ENCODE measurements at regions not wholly inside any gene's neighbourhood (a gene's known extent, or its start where the extent isn't known, plus 50 kb on each side); places are given as distances from the start of the nearest gene placed in this dataset.

- Histone ChIP-seq H3K4me2 (ENCODE audit: insufficient read depth, low read length) (no peak overlapping the region), H3K27ac (ENCODE audit: insufficient read depth, low read depth, low read length) (no peak overlapping the region), H3K4me3 (replicated peaks in 1 of 3; ENCODE audit: insufficient read depth in 1 of 3, low read depth in 1 of 3, low read length in 3 of 3) (no peak overlapping the region), H3K36me3 (ENCODE audit: control insufficient read depth in 2 of 2, extremely low read depth in 1 of 2, insufficient read depth in 2 of 2, low read length in 2 of 2) (no peaks in the 10 kb centered on the region), H3K4me1 (ENCODE audit: control insufficient read depth, extremely low read depth, insufficient read depth, low read length) (no peaks in the 10 kb centered on the region), H3K79me2 (ENCODE audit: control insufficient read depth, insufficient read depth, low read length) (no peaks in the 10 kb centered on the region), H4K20me1 (replicated peaks; ENCODE audit: control insufficient read depth, extremely low read depth, insufficient read depth, low read length) (no peaks in the 10 kb centered on the region), H3K9me3 (replicated peaks; ENCODE audit: control insufficient read depth, insufficient read depth, low read length) (no peaks in the 10 kb centered on the region), H3K27me3 (ENCODE audit: control insufficient read depth in 2 of 2, insufficient read depth in 2 of 2, low read length in 2 of 2) (no peaks in the 10 kb centered on the region), H3K9ac (replicated peaks; ENCODE audit: extremely low read depth, insufficient read depth, low read length) (no peak overlapping the region), H2AFZ (ENCODE audit: low read depth, low read length) (no peak overlapping the region), H3K9me1 (replicated peaks; ENCODE audit: control insufficient read depth, extremely low read depth, insufficient read depth, low read length) (no peaks in the 10 kb centered on the region)
- dilution Hi-C loops (cut with MboI; ENCODE audit: extremely low pct_ligation_motif_present, low sequenced_read_pairs): no loop called here
- CTCF ChIA-PET: no interaction called here
- DNase-seq (ENCODE audit: low read depth, low spot score): no peak
- POLR2A ChIA-PET: no interaction called here
- no peak for TF ChIP-seq JUN (IDR thresholded peaks at IDR 0.05; ENCODE audit: borderline replicate concordance, insufficient read depth, insufficient read length, low read depth)
- TF ChIP-seq CTCF (IDR thresholded peaks at IDR 0.05; ENCODE audit: extremely low read depth in 1 of 2, insufficient read depth in 1 of 2, low read depth in 1 of 2, low read length in 2 of 2): no peak
- no peak for TF ChIP-seq FOS (IDR thresholded peaks at IDR 0.05; ENCODE audit: borderline replicate concordance, insufficient read depth, low read length)
- no peak for TF ChIP-seq POLR2A (IDR thresholded peaks at IDR 0.05; ENCODE audit: low read depth, low read length)
- no peak for TF ChIP-seq GATA2 (IDR thresholded peaks at IDR 0.05; ENCODE audit: insufficient read depth, insufficient read length, low read depth, low read length)
- FAIRE-seq: no peak
- BruUV-seq (replicated peaks): no TSS peak
- intact Hi-C loops (cut with micrococcal nuclease): no loop called here
These were observed 83.3 kb downstream of the MINAR1 start for GRCh38 chr15:79515300-79516027.

GRCh38 chr15:79516155-79516554, 84.0 kb downstream of the MINAR1 start:
- Histone ChIP-seq H3K4me1 (ENCODE audit: control insufficient read depth, extremely low read depth, insufficient read depth, low read length) (no peaks in the 10 kb centered on the region), H3K9me1 (replicated peaks; ENCODE audit: control insufficient read depth, extremely low read depth, insufficient read depth, low read length) (no peaks in the 10 kb centered on the region), H3K79me2 (ENCODE audit: control insufficient read depth, insufficient read depth, low read length) (no peaks in the 10 kb centered on the region), H3K9ac (replicated peaks; ENCODE audit: extremely low read depth, insufficient read depth, low read length) (no peak overlapping the region), H2AFZ (ENCODE audit: low read depth, low read length) (no peak overlapping the region), H3K4me3 (replicated peaks in 1 of 3; ENCODE audit: insufficient read depth in 1 of 3, low read depth in 1 of 3, low read length in 3 of 3) (no peak overlapping the region), H3K9me3 (replicated peaks; ENCODE audit: control insufficient read depth, insufficient read depth, low read length) (no peaks in the 10 kb centered on the region), H3K36me3 (ENCODE audit: control insufficient read depth in 2 of 2, extremely low read depth in 1 of 2, insufficient read depth in 2 of 2, low read length in 2 of 2) (no peaks in the 10 kb centered on the region), H3K27me3 (ENCODE audit: control insufficient read depth in 2 of 2, insufficient read depth in 2 of 2, low read length in 2 of 2) (no peaks in the 10 kb centered on the region), H3K4me2 (ENCODE audit: insufficient read depth, low read length) (no peak overlapping the region), H3K27ac (ENCODE audit: insufficient read depth, low read depth, low read length) (no peak overlapping the region), H4K20me1 (replicated peaks; ENCODE audit: control insufficient read depth, extremely low read depth, insufficient read depth, low read length) (no peaks in the 10 kb centered on the region)
- ChIA-PET CTCF (no interaction called here), POLR2A (no interaction called here)
- dilution Hi-C loops (cut with MboI; ENCODE audit: extremely low pct_ligation_motif_present, low sequenced_read_pairs): no loop called here
- no peak for DNase-seq (ENCODE audit: low read depth, low spot score)
- BruUV-seq (replicated peaks): no TSS peak
- no peak for TF ChIP-seq GATA2 (IDR thresholded peaks at IDR 0.05; ENCODE audit: insufficient read depth, insufficient read length, low read depth, low read length)
- no peak for TF ChIP-seq POLR2AphosphoS5 (IDR thresholded peaks at IDR 0.05; ENCODE audit: insufficient read depth, low read depth, low read length)
- no peak for TF ChIP-seq CTCF (IDR thresholded peaks at IDR 0.05; ENCODE audit: extremely low read depth in 1 of 2, insufficient read depth in 1 of 2, low read depth in 1 of 2, low read length in 2 of 2)
- TF ChIP-seq MYC (IDR thresholded peaks at IDR 0.05; ENCODE audit: low read depth, low read length): no peak
- TF ChIP-seq MAX (IDR thresholded peaks at IDR 0.05; ENCODE audit: insufficient read depth, insufficient read length): no peak
- TF ChIP-seq EZH2 (IDR thresholded peaks at IDR 0.05; ENCODE audit: borderline replicate concordance, low read depth, low read length, severe bottlenecking): no peak
- TF ChIP-seq JUN (IDR thresholded peaks at IDR 0.05; ENCODE audit: borderline replicate concordance, insufficient read depth, insufficient read length, low read depth): no peak
- TF ChIP-seq POLR2A (IDR thresholded peaks at IDR 0.05; ENCODE audit: low read depth, low read length): no peak
- no peak for TF ChIP-seq FOS (IDR thresholded peaks at IDR 0.05; ENCODE audit: borderline replicate concordance, insufficient read depth, low read length)
- no peak for FAIRE-seq
- intact Hi-C loops (cut with micrococcal nuclease): no loop called here

Measured in endothelial cell of umbilical vein (primary cell).